ENCODE measurements at regions not wholly inside any gene's neighbourhood (a gene's known extent, or its start where the extent isn't known, plus 50 kb on each side); places are given as distances from the start of the nearest gene placed in this dataset.

- TF ChIP-seq STAT1 (IDR thresholded peaks at IDR 0.05; ENCODE audit: unreplicated experiment) (no peak), CREB1 (CRISPR knock-in tag; IDR thresholded peaks at IDR 0.05; ENCODE audit: low read depth) (no peak), CTCF (conservative IDR thresholded peaks at IDR 0.05; ENCODE audit: low read depth in 2 of 2) (no peak), ZNF331 (CRISPR knock-in tag; IDR thresholded peaks at IDR 0.05; ENCODE audit: low read depth) (no peak), ZNF114 (CRISPR knock-in tag; IDR thresholded peaks at IDR 0.05) (no peak), REST (IDR thresholded peaks at IDR 0.05; ENCODE audit: unreplicated experiment) (no peak), POLR2AphosphoS5 (IDR thresholded peaks at IDR 0.05; ENCODE audit: low read depth) (no peak)
These were observed 275.3 kb downstream of the HIVEP2 start (continued) for GRCh38 chr6:142669471-142670351.

GRCh38 chr6:142671791-142672190, 273.2 kb downstream of the HIVEP2 start:
- Mint-ChIP-seq H3K4me1 (peaks cover 11% of the 10 kb centered on the region; the same call in 2 of the 3 replicates), H3K9me3 (no peaks in the 10 kb centered on the region), H3K4me3 (no peak overlapping the region), H3K27ac (no peak overlapping the region), H3K27me3 (ENCODE audit: insufficient read depth, low read depth, poor library complexity) (peaks cover 2% of the 10 kb centered on the region), H3K36me3 (ENCODE audit: low read depth) (no peaks in the 10 kb centered on the region)
- no peak for ATAC-seq
- Histone ChIP-seq H3K4me3 (no peak overlapping the region), H4K20me1 (replicated peaks; ENCODE audit: insufficient read depth) (no peaks in the 10 kb centered on the region), H3K4me1 (ENCODE audit: insufficient read depth) (peaks cover 22% of the 10 kb centered on the region), H3K36me3 (ENCODE audit: insufficient read depth) (no peaks in the 10 kb centered on the region), H3K27ac (ENCODE audit: low read depth) (no peak overlapping the region), H3K79me2 (replicated peaks; ENCODE audit: insufficient read depth) (no peaks in the 10 kb centered on the region), H3K9me2 (ENCODE audit: insufficient read depth) (peaks cover 13% of the 10 kb centered on the region), H3K4me2 (no peak overlapping the region), H3K27me3 (ENCODE audit: insufficient read depth) (no peaks in the 10 kb centered on the region), H2AFZ (no peak overlapping the region), H3F3A (replicated peaks; ENCODE audit: low read depth) (no peaks in the 10 kb centered on the region)
- DNase-seq (ENCODE audit: low spot score): no peak
- TF ChIP-seq ZNF462 (CRISPR knock-in tag; IDR thresholded peaks at IDR 0.05) (no peak), REST (IDR thresholded peaks at IDR 0.05; ENCODE audit: unreplicated experiment) (no peak)
